Activated B cell treated with CpG ODN at 0.5 μM for 24 hours (primary cell): ENCODE measurements at regions not wholly inside any gene's neighbourhood (a gene's known extent, or its start where the extent isn't known, plus 50 kb on each side); places are given as distances from the start of the nearest gene placed in this dataset.

Experiments used
- ATAC-seq: fragments of 200-7000 bp; cut with Tn5 transposase; one replicate; pipeline ENCODE4 v1.10.0; 2021; ENCODE audit warnings: low read depth, mild to moderate bottlenecking, moderate library complexity
- CTCF ChIA-PET: fragments of 350-600 bp; sonication (Branson Sonifier 250); formaldehyde crosslinking; loops from one replicate; lab custom pipeline; 2021; ENCODE audit warnings: antibody characterized with exemption; lab: Charles Lee
- POLR2A ChIA-PET: fragments of 350-600 bp; sonication (Branson Sonifier 250); formaldehyde crosslinking; loops from one replicate; lab custom pipeline; 2021; ENCODE audit warnings: antibody characterized with exemption; lab: Charles Lee
- DNase-seq: peaks from one replicate; pipeline ENCODE4 v3.0.0; 2022
- H3K27ac Mint-ChIP-seq: one replicate; pipeline ENCODE4 v1.8.0; 2020; ENCODE audit warnings: mixed read lengths
- H3K27me3 Mint-ChIP-seq: one replicate; pipeline ENCODE4 v1.8.0; 2021; ENCODE audit warnings: mixed read lengths
- H3K36me3 Mint-ChIP-seq: one replicate; pipeline ENCODE4 v1.8.0; 2021; ENCODE audit warnings: low read depth, mixed read lengths
- H3K4me1 Mint-ChIP-seq: one replicate; pipeline ENCODE4 v1.8.0; 2021; ENCODE audit warnings: mixed read lengths
- H3K4me3 Mint-ChIP-seq: one replicate; pipeline ENCODE4 v1.8.0; 2020; ENCODE audit warnings: mild to moderate bottlenecking, mixed read lengths
- H3K9me3 Mint-ChIP-seq: one replicate; pipeline ENCODE4 v1.8.0; 2020; ENCODE audit warnings: mixed read lengths
- intact Hi-C: fragments of 100-400 bp; cut with micrococcal nuclease; formaldehyde crosslinking; loops from one replicate; pipeline ENCODE4 v1.15.1; 2024
- TF ChIP-seq, protein P1 (sequence below): fragments of 200-600 bp; IDR thresholded peaks from one replicate; pipeline ENCODE4 v1.8.0; 2022; ENCODE audit warnings: antibody characterized with exemption, mild to moderate bottlenecking

- no peaks in the 10 kb centered on the region for H3K36me3 Mint-ChIP-seq
- ATAC-seq, result no peak
- H3K9me3 Mint-ChIP-seq, result no peaks in the 10 kb centered on the region
- TF ChIP-seq, protein P1, sequence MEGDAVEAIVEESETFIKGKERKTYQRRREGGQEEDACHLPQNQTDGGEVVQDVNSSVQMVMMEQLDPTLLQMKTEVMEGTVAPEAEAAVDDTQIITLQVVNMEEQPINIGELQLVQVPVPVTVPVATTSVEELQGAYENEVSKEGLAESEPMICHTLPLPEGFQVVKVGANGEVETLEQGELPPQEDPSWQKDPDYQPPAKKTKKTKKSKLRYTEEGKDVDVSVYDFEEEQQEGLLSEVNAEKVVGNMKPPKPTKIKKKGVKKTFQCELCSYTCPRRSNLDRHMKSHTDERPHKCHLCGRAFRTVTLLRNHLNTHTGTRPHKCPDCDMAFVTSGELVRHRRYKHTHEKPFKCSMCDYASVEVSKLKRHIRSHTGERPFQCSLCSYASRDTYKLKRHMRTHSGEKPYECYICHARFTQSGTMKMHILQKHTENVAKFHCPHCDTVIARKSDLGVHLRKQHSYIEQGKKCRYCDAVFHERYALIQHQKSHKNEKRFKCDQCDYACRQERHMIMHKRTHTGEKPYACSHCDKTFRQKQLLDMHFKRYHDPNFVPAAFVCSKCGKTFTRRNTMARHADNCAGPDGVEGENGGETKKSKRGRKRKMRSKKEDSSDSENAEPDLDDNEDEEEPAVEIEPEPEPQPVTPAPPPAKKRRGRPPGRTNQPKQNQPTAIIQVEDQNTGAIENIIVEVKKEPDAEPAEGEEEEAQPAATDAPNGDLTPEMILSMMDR, result no peak
- H3K4me1 Mint-ChIP-seq, result no peaks in the 10 kb centered on the region
- CTCF ChIA-PET, result no interaction called here
- no peaks in the 10 kb centered on the region for H3K27me3 Mint-ChIP-seq
- no peak for DNase-seq
- H3K27ac Mint-ChIP-seq, result no peak overlapping the region
- no peak overlapping the region for H3K4me3 Mint-ChIP-seq
- POLR2A ChIA-PET, result no interaction called here
- intact Hi-C loops, result no loop called here
These were observed 436.7 kb downstream of the MEI4 start for GRCh38 chr6:78089531-78089930.

DNA sequence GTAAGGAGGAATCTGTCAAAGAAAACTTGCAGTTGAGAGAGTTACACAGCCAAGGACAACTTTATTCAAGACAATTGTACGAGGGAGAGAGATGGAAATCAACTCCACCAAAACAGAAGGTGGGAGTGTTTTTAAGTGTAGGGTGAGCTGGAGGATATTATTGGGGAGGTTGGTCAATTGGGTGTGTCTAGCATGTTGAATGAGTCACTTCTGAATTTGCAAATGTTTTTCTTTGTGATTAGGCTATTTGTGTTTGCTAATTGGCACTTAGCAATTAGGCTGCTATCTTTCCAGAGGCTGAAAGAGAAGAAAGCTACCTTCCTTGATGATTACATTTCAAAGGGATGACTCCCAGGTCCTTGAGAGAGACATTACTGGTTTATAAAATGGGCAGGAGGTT lies 441.1 kb downstream of the MEI4 start:
- peaks cover under 1% of the 10 kb centered on the region for H3K9me3 Mint-ChIP-seq
- no peak overlapping the region for H3K4me3 Mint-ChIP-seq
- ATAC-seq, result no peak
- intact Hi-C loops, result no loop called here
- TF ChIP-seq, protein P1, result no peak
- ChIA-PET POLR2A (no interaction called here), CTCF (no interaction called here)
- H3K27ac Mint-ChIP-seq, result no peak overlapping the region
- H3K27me3 Mint-ChIP-seq, result no peaks in the 10 kb centered on the region
- H3K36me3 Mint-ChIP-seq, result no peaks in the 10 kb centered on the region
- no peak for DNase-seq
- H3K4me1 Mint-ChIP-seq, result no peaks in the 10 kb centered on the region

GRCh38 chr6:78101387-78101786 lies 448.5 kb downstream of the MEI4 start:
- POLR2A ChIA-PET, result no interaction called here
- TF ChIP-seq, protein P1, result no peak
- DNase-seq (no peak), ATAC-seq (no peak)
- Mint-ChIP-seq H3K4me1 (no peaks in the 10 kb centered on the region), H3K4me3 (no peak overlapping the region), H3K27ac (no peak overlapping the region), H3K36me3 (no peaks in the 10 kb centered on the region), H3K9me3 (peaks cover 9% of the 10 kb centered on the region), H3K27me3 (no peaks in the 10 kb centered on the region)
- CTCF ChIA-PET, result no interaction called here
- intact Hi-C loops, result no loop called here

GRCh38 chr6:78110641-78111040 lies 457.8 kb downstream of the MEI4 start:
- ATAC-seq (no peak), DNase-seq (no peak)
- H3K4me1 Mint-ChIP-seq, result no peaks in the 10 kb centered on the region
- ChIA-PET CTCF (no interaction called here), POLR2A (no interaction called here)
- no peaks in the 10 kb centered on the region for H3K27me3 Mint-ChIP-seq
- TF ChIP-seq, protein P1, result no peak
- no peaks in the 10 kb centered on the region for H3K36me3 Mint-ChIP-seq
- no peak overlapping the region for H3K27ac Mint-ChIP-seq
- H3K4me3 Mint-ChIP-seq, result no peak overlapping the region
- intact Hi-C loops, result no loop called here
- peaks cover 6% of the 10 kb centered on the region for H3K9me3 Mint-ChIP-seq

DNA sequence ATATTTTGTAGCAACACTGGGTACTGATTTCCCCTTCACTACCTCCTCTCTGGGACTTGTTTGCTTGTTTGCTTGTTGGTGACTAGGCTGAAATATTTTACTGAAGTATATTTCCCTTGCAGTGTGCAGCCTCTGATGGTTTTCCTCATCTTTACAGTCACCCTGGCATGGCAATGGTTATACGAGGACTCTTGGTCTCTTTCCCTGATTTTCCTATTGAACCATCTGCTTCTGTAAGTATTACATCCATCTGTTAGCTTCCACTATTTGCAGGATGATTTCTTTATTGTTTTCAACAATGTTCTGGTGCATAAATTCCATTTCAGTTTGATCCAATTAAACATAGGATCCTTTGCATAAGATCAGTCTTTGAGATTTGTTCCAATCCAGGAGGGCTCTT lies 465.1 kb downstream of the MEI4 start:
- Mint-ChIP-seq H3K27ac (no peak overlapping the region), H3K9me3 (peaks cover 6% of the 10 kb centered on the region), H3K4me3 (no peak overlapping the region), H3K36me3 (no peaks in the 10 kb centered on the region), H3K27me3 (no peaks in the 10 kb centered on the region), H3K4me1 (no peaks in the 10 kb centered on the region)
- intact Hi-C loops, result no loop called here
- DNase-seq (no peak), ATAC-seq (no peak)
- TF ChIP-seq, protein P1, result no peak
- POLR2A ChIA-PET, result no interaction called here
- CTCF ChIA-PET, result no interaction called here
